NCI-H82 treated with DMSO at 0.1 percent for 48 hours (cell line): ENCODE measurements at regions not wholly inside any gene's neighbourhood (a gene's known extent, or its start where the extent isn't known, plus 50 kb on each side); places are given as distances from the start of the nearest gene placed in this dataset.

ENCODE experiments used
- DNase-seq: peaks from one replicate; lab custom pipeline; 2025; ENCODE audit not compliant: unreplicated experiment; lab: John Stamatoyannopoulos, UW

DNA sequence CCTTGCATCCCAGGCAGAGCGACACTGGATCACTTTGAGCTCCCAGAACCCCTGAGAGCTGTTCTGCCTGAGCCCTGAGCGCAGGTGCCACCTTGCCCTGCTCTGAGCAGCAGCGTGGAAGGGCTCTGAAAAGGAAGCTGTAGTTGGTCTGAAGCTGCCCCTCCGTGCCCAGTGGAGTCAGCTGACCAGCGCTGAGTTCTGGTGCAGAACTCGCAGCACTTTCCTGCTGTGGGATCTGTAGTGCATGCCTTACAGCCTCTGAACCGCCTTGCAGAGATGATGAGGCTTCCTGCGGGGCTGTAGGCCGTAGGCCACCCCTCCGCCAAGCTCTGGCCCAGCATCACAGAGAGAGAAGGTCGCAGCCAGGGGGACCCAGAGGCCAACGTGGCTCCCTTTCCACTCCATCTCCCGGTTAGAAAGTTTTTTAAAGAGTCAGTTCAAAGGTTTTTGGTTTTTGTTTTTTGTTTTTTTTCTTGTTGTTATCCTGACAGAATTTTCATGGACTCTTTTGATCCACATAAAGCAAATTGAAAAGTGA is 158.3 kb upstream of the CST7 start:
- DNase-seq, result no peak

DNA sequence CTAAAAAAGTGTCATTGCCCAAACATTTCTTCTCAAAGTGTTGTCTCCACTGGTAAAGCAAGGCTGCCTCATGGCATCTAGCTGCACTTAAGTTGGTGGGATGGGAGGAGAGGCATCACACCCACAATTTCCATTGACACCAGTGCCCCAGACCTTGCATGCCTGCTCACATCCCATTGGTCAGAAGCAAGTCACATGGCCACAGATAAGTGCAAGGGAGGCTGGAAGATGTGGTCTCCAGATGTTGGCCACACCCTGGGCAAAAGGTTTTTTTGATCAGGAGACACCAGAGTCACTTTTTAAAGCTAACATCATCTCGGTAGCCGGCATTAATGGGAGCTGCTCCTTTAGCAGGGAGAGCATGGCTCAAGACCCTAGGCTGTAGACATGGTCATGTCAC is 157.1 kb upstream of the CST7 start:
- no peak for DNase-seq

DNA sequence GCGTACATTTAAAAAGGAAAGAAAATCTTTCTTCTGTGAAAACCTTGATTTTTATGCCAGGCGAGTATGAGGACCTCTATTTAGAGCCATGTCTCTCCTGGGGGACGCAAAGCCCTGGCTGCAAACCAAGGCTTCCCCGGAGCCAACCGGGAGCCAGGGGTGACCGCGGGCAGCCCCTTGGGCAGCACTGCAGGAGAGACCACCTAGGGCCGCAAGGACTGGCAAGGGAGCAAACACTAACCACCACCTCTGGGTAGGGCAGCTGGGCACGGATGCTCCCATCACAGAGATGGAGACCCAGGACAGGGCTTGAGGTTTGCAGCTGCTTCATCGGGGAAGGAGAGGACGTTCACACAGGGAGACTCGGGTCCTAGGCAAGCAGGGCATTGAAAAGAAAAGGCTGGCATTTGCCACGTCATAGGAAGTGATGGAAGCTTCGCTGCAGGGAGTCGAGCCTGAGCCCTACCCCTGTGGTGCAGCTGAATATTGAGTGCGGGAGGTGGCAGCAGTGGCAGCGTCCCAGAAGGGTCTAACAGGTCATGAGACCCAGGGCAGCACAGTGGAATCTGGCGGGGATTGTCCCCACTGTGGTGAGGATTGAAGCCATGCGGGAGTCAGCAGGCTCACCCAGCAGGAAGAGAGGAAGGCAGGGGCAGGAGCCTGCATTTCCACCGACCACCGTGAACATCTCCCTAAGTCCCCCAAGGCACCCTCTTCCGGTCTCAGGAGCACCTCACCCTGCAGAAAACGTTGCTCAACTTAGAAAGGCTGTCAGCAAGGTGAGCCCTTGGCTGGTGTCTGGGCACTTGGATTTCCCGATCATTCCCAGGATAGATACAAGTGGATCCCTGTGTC is 156.2 kb upstream of the CST7 start:
- DNase-seq, result no peak

DNA sequence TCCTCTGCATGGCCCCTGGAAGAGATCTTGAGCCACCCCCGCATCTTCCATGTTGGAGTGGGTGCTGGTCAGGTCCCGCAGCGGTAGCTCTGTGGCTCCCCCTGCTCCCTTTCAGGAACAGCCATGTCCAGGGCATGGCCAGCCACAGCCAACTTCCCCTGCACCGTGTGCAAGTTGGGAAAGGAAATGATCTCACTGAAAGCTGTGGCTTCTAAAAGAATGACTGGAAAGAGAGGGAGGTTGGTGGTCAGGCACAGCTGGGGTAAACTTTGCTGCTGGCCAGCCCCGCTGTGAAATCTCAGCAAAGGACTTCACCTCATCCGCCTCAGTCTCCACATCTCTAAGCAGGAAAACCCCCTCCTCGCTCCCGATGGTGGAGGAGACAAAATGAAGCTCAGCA is 153.6 kb upstream of the CST7 start:
- DNase-seq, result no peak

DNA sequence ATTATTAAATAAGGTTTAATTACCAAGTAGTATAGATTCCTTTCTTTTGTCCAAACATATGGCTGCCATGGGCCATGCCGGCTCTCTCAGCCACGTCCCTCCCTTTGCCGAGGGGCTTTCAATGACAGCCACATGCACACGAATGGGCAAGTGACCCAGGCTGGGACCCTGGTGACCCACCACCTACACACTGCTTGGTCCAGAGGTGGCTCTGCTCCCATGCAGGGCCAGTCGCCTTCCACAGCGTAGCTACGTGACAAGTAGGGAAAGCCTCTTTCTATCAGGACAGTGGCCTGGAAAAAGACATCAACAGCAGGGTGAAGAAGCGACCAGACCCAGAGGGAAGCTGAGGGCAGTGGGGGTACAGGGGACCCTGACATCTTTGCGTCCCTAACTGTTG is 152.8 kb upstream of the CST7 start:
- no peak for DNase-seq

DNA sequence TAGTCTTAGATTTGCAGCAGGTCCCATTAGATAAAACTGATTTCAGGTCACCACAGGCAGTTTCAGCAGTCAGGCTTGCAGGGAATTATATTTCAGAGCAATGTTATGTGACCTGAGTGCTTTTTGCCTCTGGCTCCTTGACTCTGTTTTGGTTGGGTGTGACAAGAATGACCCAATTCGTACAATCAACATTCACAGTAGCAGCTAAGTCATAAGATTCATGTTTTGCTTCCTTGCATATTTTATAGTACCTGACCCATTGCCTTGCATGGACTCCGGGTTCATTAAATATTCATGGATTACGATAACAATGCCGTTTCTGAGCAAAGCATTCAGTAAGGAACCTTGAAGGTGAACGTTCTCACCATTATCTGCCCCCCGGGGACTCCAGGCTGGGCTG is 152.0 kb upstream of the CST7 start:
- DNase-seq, result no peak

DNA sequence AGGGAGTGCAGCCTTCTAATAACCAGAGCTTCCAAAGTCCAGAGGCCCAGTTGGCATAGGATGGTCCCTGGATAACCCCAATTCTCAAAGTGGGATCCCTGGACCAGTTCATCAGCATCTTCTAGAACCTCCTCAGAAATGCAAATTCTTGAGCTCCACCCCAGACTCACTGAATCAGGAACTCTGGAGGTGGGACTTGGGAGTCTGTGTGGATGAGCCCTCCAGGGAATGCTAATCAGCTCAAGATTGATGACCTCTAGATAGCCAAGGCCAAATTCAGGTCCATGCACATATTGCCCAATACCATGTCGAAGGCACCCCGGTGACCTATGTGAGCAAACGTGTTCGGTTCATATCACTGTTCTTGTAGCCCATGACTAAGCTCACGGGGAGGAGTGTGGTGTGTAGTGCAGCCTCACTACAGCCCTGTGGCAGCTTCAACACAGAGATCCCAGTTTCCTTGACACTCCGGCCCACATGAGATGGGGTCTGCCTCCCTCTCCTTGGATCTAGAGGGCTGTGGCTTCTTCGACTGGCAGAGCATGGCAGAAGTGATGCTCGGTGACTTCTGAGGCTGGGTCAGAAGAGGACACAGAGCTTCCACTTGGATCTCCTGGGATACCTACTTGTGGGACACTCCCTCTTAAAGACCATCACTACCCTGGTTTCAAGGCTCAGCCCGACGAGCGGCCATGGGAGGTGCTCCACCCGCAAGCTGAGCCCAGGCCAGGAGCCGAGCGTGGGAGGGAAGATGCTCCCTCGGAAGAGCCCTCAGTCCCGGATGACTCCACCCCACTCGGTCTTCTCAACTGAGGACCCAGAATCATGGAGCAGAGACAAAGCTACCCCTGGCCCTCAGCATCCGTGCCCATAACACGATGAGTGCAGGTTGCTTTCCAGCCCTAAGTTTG is 151.1 kb upstream of the CST7 start:
- no peak for DNase-seq

DNA sequence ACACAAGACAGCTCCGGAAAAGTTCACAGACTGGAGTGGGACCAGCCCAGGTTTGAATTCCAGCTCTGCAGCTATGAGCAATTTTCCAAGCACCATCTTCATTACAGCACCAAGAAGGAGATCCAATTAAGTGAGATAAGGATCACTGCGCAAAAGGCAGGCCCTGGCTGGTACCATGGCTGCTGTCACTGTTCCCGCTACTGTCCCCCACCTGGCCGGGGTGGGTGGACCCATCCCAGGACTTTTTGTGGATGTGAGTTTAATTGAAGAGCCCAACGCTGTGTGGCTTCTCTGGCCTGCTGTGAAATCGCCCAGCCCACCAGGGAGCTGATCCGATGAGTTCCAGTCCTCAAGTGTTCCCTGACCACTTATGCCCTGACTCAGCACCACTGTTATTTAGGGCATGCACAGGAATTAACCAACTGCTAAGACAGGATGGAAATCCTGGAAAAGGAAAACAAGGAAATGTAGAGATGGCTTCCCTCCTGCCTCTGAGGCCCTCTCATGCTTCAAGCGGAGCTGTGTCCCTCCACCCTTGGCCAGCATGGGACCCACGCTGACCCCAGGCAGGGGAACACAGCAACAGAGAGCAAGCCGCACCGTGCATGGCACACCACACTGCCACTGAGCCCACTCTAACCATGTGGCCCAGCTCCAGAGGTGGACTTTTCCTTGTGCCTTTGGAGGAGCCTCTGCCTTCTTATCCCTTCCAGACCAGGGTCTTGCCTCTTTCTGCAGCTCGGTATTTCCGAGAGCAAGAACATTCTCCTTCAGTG is 150.0 kb upstream of the CST7 start:
- no peak for DNase-seq

DNA sequence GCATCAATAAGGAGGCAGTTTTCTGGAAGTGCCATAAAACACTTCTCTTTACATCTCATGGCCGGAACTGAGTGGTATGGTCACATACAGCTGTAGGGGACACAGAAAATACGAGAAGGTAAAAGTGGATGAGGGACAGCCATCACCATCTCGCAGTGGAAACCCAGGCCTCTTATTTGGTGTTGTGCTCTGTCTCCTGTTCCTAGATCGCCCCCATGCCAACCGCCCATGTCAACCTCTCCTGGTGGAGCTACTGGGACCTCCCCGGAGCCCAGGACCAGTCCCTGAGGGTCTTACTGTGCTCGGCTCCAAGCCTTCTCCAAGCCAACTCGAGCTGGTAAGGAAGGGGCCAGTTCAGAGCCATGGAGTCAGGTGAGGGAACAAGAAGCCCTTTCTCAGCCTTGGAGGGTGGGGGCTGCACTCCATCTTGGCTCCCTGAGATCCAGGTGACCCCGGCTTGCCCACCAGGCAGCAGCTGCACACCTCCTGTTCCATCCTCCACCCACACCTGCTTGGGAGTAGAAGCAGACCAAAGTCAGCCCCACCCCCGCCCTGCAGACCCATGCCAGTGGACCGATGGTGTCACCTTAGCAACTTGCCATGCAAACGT is 149.0 kb upstream of the CST7 start:
- DNase-seq, result no peak

DNA sequence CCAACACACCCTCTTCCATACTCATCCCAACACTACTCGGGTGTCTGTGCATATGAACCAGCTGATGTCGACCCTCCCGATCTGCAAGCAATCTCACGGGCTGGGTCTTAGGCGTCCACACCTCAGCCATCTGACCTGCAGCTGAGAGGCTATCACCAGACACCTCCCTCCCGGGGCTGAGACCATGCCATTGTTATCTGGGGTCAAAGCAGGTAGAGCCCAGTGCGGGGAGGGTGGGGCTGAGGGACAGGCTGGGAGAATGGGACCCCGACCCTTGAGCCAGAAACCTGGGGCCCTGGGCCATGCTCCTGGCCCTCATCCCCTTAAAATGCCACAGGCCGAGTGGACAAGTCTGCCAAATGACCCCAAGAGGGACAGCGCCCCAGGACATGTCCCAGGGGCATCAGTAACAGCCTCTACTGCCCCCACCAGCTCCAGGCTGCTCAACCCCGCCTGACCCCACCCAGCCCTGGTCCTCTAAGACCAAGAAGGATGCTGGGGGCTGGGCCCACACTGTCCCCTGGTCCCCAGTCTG is 146.7 kb upstream of the CST7 start:
- DNase-seq, result no peak

DNA sequence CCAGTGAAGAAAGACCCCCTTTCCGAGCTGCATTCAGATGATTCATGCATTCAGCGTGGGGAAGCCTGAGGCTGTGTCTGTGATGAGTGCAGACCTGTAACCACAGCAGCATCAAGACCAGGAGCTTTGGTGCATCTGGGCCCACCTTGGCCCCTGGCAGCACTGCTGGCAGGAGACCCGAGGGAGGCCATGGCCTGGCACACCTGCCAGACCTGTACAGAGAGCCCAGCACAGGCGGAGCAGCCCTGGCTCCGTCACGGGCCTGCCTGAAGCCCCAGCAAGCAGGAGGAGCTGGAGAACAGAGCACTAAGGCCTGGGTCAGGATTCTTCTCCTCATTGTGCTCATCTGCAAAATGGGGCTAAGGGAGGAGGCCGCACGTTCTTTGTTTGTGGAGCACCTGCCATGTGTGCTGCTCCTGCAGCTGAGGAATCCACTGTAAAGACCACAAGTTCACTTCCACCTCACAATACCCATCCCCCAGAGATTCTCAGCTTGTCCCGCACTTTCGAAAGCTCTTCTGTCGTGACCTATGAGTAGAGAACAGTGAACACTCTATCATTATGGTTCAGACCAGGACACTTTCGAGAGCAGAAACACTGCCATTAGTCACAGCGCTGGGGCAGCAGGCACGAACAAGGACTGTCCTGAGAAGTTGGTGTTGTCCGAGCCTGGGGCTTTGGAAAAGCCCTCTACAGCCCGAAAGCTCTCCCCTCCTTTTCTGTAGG is 144.4 kb upstream of the CST7 start:
- DNase-seq, result no peak

DNA sequence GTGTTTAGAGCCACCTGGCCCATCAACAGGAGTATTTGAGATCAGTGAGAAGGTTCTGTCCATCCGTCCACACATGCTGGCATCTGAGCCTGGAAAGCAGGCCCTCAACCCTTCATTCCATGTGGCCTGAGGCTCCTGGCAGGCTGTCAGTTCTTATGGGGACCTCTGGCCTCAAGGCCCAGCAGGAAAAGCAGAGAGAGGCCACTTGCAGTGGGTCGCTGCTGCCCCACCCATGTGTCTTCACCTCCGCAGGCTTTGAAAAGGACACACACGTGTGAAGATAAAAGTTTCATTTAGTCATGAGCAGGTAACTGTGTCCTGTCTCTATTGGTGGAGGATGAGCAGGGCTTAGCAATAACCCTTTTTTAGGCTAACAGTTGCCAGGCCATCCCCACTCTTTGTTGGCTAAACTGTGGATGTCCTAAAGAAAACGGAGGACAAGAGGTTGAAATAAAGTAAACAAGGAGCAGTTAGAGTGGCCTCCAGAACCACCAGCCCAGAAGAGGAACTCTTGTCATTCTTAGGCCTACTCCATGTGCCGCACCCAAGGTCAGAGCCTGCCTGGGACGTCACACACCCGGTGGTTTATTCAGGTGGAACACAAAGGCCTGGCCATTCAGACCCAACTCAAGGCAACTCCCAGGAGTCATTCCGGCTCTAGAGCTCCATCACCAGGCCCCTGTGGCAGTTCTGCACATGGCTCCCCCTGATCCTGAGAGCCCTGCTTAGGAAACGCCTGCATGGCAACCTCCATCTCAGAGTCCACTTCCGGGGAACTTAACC is 143.4 kb upstream of the CST7 start:
- no peak for DNase-seq

DNA sequence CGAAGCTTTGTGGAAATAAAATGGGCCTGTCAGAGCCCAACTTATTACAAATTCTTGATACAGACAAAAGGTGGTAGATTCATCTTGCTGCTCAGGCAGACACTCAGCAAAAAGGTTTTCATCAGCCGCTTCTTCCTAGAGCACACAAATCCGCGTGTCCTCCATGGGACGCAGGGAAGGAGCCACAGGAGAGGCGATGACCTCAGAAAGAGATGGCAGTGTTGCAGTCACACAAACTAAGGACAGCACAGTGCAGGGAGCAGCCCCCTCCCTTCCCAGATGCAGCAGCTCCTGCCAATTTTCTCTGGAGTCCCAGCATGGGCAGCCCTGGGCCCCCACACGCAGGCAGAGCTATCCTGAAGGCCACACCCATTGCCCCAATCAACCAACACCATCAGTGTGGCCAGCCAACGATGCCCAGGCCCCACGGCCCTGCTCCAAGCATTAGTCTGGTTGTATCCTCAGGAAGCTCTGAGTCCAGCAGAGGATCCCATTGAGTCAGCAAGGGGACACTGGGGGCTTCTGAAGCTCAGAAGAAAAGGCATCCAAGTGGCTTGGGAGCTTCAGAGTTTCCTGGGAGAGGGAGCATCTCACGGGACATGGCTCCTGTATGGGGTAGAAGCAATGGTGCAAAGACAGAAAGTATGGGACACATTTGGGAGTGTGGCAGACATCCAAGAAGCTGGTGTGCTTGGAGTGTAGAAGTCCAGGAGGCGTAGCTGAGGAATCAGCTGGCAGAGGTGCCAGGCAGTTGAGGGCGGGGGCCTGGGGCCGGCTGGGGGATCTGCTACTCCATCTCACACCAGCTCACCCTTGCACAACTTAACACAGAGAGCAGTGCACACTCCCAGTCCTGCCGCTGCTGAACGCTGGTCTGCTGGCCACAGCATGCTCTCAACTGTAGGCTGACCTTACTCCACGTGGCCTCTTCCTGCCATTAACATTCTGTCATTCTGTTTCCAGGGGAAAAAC is 142.1 kb upstream of the CST7 start:
- no peak for DNase-seq

DNA sequence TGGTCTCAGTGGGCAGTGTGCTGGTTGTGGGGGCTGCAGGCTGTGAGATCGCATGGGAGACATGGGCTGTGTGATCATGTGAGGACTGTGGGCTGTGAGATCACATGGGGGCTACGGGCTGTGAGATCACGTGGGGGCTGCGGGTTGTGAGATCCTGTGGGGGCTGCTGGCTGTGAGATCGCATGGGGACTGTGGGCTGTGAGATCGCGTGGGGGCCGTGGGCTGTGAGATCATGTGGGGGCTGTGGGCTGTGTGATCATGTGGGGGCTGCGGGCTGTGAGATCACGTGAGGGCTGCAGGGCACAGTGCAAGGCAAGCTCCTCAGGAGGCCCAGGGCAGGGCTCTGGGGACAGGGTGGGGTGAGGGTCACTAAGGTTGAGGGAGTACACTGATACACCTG is 140.5 kb upstream of the CST7 start:
- no peak for DNase-seq

DNA sequence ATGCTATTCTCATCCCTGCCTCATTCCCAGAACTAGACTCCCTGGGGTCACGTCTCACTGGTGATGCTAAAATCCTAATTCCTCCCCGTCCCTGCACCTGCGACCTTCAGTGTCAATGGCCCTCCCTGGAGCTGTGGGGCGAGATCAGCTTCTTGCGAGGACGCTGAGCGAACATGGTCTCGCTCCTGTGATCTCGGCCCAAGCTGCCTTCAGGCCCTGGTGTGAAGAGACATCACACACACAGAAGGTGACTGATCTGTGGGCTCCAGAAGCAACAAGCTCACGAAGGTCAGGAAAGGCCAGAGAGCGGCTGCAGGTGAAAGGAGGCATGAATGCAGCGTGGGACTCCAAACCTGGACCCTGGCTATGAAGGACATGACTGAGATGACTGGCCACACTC is 139.5 kb upstream of the CST7 start:
- no peak for DNase-seq

DNA sequence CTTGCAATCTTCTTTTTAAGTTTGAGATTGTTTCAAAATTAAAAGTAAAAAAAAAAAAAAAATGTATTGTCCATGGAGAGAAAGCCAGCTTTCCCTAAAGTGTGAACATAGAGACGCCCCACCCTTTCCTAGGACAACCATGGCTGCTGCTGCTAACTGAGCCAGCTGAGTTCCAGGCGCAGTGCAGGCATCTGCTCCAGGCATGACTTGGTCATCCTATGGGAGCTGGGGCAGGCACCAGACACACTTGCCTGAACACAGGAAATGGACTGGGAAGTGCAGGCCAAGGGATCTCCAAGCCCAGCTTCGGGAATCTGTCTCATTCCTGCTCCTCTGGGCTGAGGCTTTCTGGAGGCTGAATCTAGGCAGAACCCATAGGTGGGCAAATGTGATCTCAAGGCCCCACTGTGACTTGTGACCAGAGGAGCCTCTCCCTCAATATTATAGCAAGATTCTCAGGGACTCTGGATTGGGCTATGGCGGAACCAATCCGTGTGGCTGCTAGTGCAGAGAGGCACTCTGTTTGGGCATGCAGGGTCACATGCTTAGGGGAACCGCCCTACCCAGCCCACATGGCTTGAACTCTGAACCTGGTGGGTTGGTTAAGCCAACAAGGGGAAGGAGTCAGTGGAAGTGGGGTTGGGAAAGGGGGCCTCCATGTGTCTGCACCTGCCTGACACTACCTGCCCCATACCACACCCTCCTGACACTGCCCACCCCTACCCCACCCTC is 138.2 kb upstream of the CST7 start:
- no peak for DNase-seq

DNA sequence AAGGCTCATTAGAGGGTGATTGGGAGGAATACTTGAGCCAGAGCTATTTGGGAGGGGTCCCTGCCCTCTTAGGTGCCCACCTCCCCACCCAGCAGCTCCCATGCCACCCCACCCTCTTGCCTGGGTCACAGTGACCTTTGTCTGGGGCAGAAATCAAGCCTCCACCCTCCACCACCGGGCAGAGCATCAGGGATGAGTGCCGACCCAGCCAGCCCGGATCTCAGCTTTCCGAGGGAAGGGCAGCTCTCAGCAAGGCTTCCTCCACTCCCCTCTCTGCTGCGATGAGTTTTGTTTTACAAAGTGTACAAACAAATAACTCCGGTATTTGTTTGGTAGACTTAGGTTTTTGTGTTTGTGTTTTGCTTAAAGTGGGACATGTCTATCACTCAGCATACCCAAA is 136.7 kb upstream of the CST7 start:
- DNase-seq, result no peak
